Erythroblast (primary cell): ENCODE measurements at regions not wholly inside any gene's neighbourhood (a gene's known extent, or its start where the extent isn't known, plus 50 kb on each side); places are given as distances from the start of the nearest gene placed in this dataset.

ENCODE experiments used
- GATA1 ChIP-seq: IDR thresholded peaks from 2 replicates; pipeline ENCODE4 v1.6.1; 2011; ENCODE audit warnings: low read depth, mild to moderate bottlenecking, control low read depth, low read length, moderate library complexity
- POLR2A ChIP-seq: IDR thresholded peaks from 2 replicates; pipeline ENCODE4 v1.6.1; 2011; ENCODE audit warnings: mild to moderate bottlenecking, low read length

- TF ChIP-seq POLR2A (no peak), GATA1 (no peak)
Observed at GRCh38 chr6:25133568-25133967, 145.6 kb upstream of the CARMIL1 start.
